ENCODE measurements at regions not wholly inside any gene's neighbourhood (a gene's known extent, or its start where the extent isn't known, plus 50 kb on each side); places are given as distances from the start of the nearest gene placed in this dataset.

GRCh38 chr11:105553025-105553424 lies 56.8 kb upstream of the GRIA4 start:
- TF ChIP-seq USF1 (IDR thresholded peaks at IDR 0.05) (no peak), EP300 (IDR thresholded peaks at IDR 0.05; ENCODE audit: borderline replicate concordance) (no peak), FOXM1 (IDR thresholded peaks at IDR 0.05; ENCODE audit: borderline replicate concordance, low read depth) (no peak), TAF1 (IDR thresholded peaks at IDR 0.05; ENCODE audit: low read depth) (no peak), REST (IDR thresholded peaks at IDR 0.05; ENCODE audit: low read depth) (no peak), EGR1 (IDR thresholded peaks at IDR 0.05) (no peak), TEAD4 (IDR thresholded peaks at IDR 0.05) (no peak), YY1 (IDR thresholded peaks at IDR 0.05; ENCODE audit: low read depth) (no peak), RAD21 (IDR thresholded peaks at IDR 0.05; ENCODE audit: low read depth) (no peak), ZBTB7A (IDR thresholded peaks at IDR 0.05; ENCODE audit: low read depth) (no peak), NFIC (IDR thresholded peaks at IDR 0.05) (no peak), CEBPB (IDR thresholded peaks at IDR 0.05) (no peak), CREB1 (IDR thresholded peaks at IDR 0.05; ENCODE audit: low read depth) (no peak)

GRCh38 chr11:105548359-105548758 lies 61.5 kb upstream of the GRIA4 start:
- TF ChIP-seq YY1 (IDR thresholded peaks at IDR 0.05; ENCODE audit: low read depth) (no peak), USF1 (IDR thresholded peaks at IDR 0.05) (no peak), REST (IDR thresholded peaks at IDR 0.05; ENCODE audit: low read depth) (no peak), CREB1 (IDR thresholded peaks at IDR 0.05; ENCODE audit: low read depth) (no peak), TAF1 (IDR thresholded peaks at IDR 0.05; ENCODE audit: low read depth) (no peak)

- no peak for TF ChIP-seq USF1 (IDR thresholded peaks at IDR 0.05)
- TF ChIP-seq TAF1 (IDR thresholded peaks at IDR 0.05; ENCODE audit: low read depth), result no peak
- TF ChIP-seq EP300 (IDR thresholded peaks at IDR 0.05; ENCODE audit: borderline replicate concordance), result no peak
- no peak for TF ChIP-seq MAX (IDR thresholded peaks at IDR 0.05)
- no peak for TF ChIP-seq EGR1 (IDR thresholded peaks at IDR 0.05)
Measured at GRCh38 chr11:105538588-105538987, 71.3 kb upstream of the GRIA4 start.

- no peak for TF ChIP-seq CREB1 (IDR thresholded peaks at IDR 0.05; ENCODE audit: low read depth)
- TF ChIP-seq YY1 (IDR thresholded peaks at IDR 0.05; ENCODE audit: low read depth), result no peak
Measured at GRCh38 chr11:105537531-105537930, 72.3 kb upstream of the GRIA4 start.

GRCh38 chr11:105524286-105524685 lies 85.6 kb upstream of the GRIA4 start:
- TF ChIP-seq TCF12 (IDR thresholded peaks at IDR 0.05; ENCODE audit: low read depth), result no peak
- no peak for TF ChIP-seq EP300 (IDR thresholded peaks at IDR 0.05; ENCODE audit: borderline replicate concordance)
- no peak for TF ChIP-seq EGR1 (IDR thresholded peaks at IDR 0.05)
- no peak for TF ChIP-seq YY1 (IDR thresholded peaks at IDR 0.05; ENCODE audit: low read depth)
- no peak for TF ChIP-seq USF1 (IDR thresholded peaks at IDR 0.05)
- TF ChIP-seq FOXM1 (IDR thresholded peaks at IDR 0.05; ENCODE audit: borderline replicate concordance, low read depth), result no peak
- TF ChIP-seq TEAD4 (IDR thresholded peaks at IDR 0.05), result no peak
- TF ChIP-seq CREB1 (IDR thresholded peaks at IDR 0.05; ENCODE audit: low read depth), result no peak
- no peak for TF ChIP-seq NFIC (IDR thresholded peaks at IDR 0.05)
- no peak for TF ChIP-seq MAX (IDR thresholded peaks at IDR 0.05)
- TF ChIP-seq ZBTB7A (IDR thresholded peaks at IDR 0.05; ENCODE audit: low read depth), result no peak
- TF ChIP-seq RAD21 (IDR thresholded peaks at IDR 0.05; ENCODE audit: low read depth), result no peak
- TF ChIP-seq CEBPB (IDR thresholded peaks at IDR 0.05), result no peak
- no peak for TF ChIP-seq REST (IDR thresholded peaks at IDR 0.05; ENCODE audit: low read depth)
- no peak for TF ChIP-seq TAF1 (IDR thresholded peaks at IDR 0.05; ENCODE audit: low read depth)
